Vagina (tissue), 2 donors: ENCODE measurements at regions not wholly inside any gene's neighbourhood (a gene's known extent, or its start where the extent isn't known, plus 50 kb on each side); places are given as distances from the start of the nearest gene placed in this dataset.

Experiments
- DNase-seq, 2 donors: peaks; one replicate each; pipeline ENCODE4 v3.0.0-alpha.2; 2017; ENCODE audit errors: extremely low spot score in 2 of 2
- H3K27ac ChIP-seq: fragments of 200-600 bp; sonication (generic); one replicate; pipeline ENCODE4 v1.5.1; 2019
- H3K27me3 ChIP-seq: fragments of 200-600 bp; sonication (generic); one replicate; pipeline ENCODE4 v1.5.1; 2019
- H3K36me3 ChIP-seq, 2 donors: fragments of 200-600 bp; sonication (generic); one replicate each; pipeline ENCODE4 v1.5.1; 2017 to 2019
- H3K4me1 ChIP-seq: fragments of 200-600 bp; sonication (generic); one replicate; pipeline ENCODE4 v1.5.1; 2019
- H3K4me3 ChIP-seq, 2 donors: fragments of 200-600 bp; sonication (generic); 1 replicate in 1 of 2; 2 replicates in 1 of 2; pipeline ENCODE4 v1.5.1; 2016 to 2019
- H3K9me3 ChIP-seq: fragments of 200-600 bp; sonication (generic); one replicate; pipeline ENCODE4 v1.5.1; 2019
- POLR2A ChIP-seq, 2 donors: fragments of 450-650 bp; IDR thresholded peaks; one replicate each; pipeline ENCODE4 v1.6.1; 2017; ENCODE audit warnings: antibody characterized with exemption in 2 of 2, mild to moderate bottlenecking in 2 of 2, moderate library complexity in 2 of 2
- POLR2AphosphoS5 ChIP-seq, 2 donors: sonication (generic); formaldehyde crosslinking; IDR thresholded peaks; one replicate each; pipeline ENCODE4 v1.9.0; 2017; ENCODE audit warnings: antibody characterized with exemption in 2 of 2, mild to moderate bottlenecking in 2 of 2, low read depth in 1 of 2; ENCODE audit not compliant: insufficient read depth in 1 of 2
- intact Hi-C: fragments of 100-400 bp; cut with DNase I; formaldehyde crosslinking; loops from one replicate; pipeline ENCODE4 v1.15.1; 2023
- TF ChIP-seq, protein P1 (sequence below), 3 experiments: fragments of 450-650 bp in 2 of 3; fragments of 200-600 bp in 1 of 3; sonication (generic) in 1 of 3; IDR thresholded peaks; one replicate each; pipeline ENCODE4 v1.5.1; 2017 to 2019; ENCODE audit warnings: antibody characterized with exemption in 3 of 3, mild to moderate bottlenecking in 2 of 3, moderate library complexity in 2 of 3

DNA sequence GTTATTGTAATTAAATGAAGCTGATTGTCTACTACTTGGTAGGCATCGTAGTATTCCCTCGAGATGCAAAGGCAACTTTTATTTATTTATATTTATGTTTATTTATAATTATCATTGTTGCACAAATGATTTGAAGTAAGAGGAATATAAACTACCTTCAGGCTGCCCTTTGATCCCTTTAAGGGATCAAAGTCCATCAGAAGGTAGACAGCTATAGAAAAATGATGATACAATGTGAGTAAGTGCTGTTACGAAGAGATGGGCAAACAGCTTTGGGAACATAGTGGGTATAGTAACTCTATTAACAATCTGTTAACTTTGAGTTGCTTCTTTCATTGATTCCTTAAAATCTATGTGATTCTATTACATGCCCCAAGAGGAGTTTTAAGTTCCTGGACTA is 512.8 kb upstream of the CITED2 start:
- Histone ChIP-seq H3K4me1 (no peaks in the 10 kb centered on the region), H3K36me3 (no peaks in the 10 kb centered on the region), H3K27ac (no peak overlapping the region), H3K9me3 (no peaks in the 10 kb centered on the region), H3K4me3 (no peak overlapping the region), H3K27me3 (no peaks in the 10 kb centered on the region)
- TF ChIP-seq, protein P1, sequence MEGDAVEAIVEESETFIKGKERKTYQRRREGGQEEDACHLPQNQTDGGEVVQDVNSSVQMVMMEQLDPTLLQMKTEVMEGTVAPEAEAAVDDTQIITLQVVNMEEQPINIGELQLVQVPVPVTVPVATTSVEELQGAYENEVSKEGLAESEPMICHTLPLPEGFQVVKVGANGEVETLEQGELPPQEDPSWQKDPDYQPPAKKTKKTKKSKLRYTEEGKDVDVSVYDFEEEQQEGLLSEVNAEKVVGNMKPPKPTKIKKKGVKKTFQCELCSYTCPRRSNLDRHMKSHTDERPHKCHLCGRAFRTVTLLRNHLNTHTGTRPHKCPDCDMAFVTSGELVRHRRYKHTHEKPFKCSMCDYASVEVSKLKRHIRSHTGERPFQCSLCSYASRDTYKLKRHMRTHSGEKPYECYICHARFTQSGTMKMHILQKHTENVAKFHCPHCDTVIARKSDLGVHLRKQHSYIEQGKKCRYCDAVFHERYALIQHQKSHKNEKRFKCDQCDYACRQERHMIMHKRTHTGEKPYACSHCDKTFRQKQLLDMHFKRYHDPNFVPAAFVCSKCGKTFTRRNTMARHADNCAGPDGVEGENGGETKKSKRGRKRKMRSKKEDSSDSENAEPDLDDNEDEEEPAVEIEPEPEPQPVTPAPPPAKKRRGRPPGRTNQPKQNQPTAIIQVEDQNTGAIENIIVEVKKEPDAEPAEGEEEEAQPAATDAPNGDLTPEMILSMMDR (IDR thresholded peaks at IDR 0.05): no peak
- no peak for TF ChIP-seq POLR2A (IDR thresholded peaks at IDR 0.05)
- TF ChIP-seq POLR2AphosphoS5 (IDR thresholded peaks at IDR 0.05; ENCODE audit: insufficient read depth in 1 of 2, low read depth in 1 of 2): no peak
- intact Hi-C loops: no loop called here
- no peak for DNase-seq

DNA sequence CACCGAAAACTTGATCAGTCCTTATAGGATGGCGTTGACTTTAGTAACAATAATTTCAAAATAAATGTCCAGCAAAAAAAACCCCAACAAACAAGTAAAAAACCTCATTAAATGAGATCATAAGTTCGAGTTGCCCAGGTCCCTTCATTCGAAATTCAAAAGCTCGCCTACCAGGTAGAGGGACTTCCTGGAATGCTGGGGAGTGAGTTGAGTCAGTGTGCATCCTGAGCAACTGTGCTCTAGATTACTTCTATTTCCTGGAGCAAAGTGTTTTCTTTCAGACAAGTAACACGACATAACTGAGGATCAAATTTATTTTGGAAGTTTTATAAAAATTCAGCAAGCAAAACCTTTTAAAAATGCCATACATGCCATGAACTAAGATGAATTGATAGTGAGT is 511.9 kb upstream of the CITED2 start:
- intact Hi-C loops: no loop called here
- no peaks in the 10 kb centered on the region for H3K4me1 ChIP-seq
- no peak overlapping the region for H3K4me3 ChIP-seq
- no peak overlapping the region for H3K27ac ChIP-seq
- no peak for DNase-seq
- H3K9me3 ChIP-seq: no peaks in the 10 kb centered on the region
- H3K36me3 ChIP-seq: no peaks in the 10 kb centered on the region
- TF ChIP-seq, protein P1 (IDR thresholded peaks at IDR 0.05): no peak
- TF ChIP-seq POLR2AphosphoS5 (IDR thresholded peaks at IDR 0.05; ENCODE audit: insufficient read depth in 1 of 2, low read depth in 1 of 2) (no peak), POLR2A (IDR thresholded peaks at IDR 0.05) (no peak)
- no peaks in the 10 kb centered on the region for H3K27me3 ChIP-seq

DNA sequence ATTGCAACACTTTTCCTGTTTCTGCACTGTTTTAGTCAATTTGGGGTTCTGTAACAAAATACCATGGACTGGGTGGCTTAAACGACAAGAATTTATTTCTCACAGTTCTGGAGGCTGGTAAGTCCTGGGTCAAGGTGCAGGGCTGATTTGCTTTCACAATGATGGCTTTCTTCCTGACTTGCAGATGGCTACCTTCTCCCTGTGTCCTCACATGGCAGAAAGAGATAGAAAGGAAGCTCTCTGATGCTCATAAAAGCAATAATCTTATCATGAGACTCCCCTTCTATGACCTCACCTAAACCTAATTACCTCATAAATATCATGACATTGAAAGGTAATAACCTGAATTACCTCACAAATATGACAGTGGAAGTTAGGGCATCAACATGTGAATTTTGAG is 511.5 kb upstream of the CITED2 start:
- Histone ChIP-seq H3K9me3 (no peaks in the 10 kb centered on the region), H3K27me3 (no peaks in the 10 kb centered on the region), H3K4me3 (no peak overlapping the region), H3K27ac (no peak overlapping the region), H3K4me1 (no peaks in the 10 kb centered on the region), H3K36me3 (no peaks in the 10 kb centered on the region)
- intact Hi-C loops: no loop called here
- TF ChIP-seq POLR2AphosphoS5 (IDR thresholded peaks at IDR 0.05; ENCODE audit: insufficient read depth in 1 of 2, low read depth in 1 of 2) (no peak), POLR2A (IDR thresholded peaks at IDR 0.05) (no peak)
- DNase-seq: no peak

DNA sequence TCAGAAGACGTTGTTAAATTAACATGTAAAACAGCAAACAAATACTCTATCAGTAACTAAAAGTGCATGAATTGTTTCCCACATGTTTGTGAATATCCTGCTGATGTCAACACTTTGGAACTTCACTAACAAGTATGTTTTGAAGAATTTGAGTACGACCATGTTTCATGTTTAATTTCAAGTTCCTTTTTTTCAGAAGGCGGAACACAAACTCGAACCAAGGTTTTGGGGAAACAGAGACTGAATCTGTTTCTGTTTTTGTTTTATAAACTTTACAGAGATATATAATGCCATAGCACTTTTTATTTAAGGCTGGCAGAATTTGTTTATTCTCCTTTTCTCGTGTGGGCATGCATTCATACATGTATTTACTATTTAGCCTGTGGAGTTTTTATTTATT is 509.3 kb upstream of the CITED2 start:
- Histone ChIP-seq H3K27me3 (no peaks in the 10 kb centered on the region), H3K4me1 (no peaks in the 10 kb centered on the region), H3K27ac (no peak overlapping the region), H3K9me3 (no peaks in the 10 kb centered on the region), H3K4me3 (no peak overlapping the region), H3K36me3 (no peaks in the 10 kb centered on the region)
- no peak for TF ChIP-seq POLR2A (IDR thresholded peaks at IDR 0.05)
- no peak for TF ChIP-seq POLR2AphosphoS5 (IDR thresholded peaks at IDR 0.05; ENCODE audit: insufficient read depth in 1 of 2, low read depth in 1 of 2)
- TF ChIP-seq, protein P1 (IDR thresholded peaks at IDR 0.05): no peak
- no peak for DNase-seq
- intact Hi-C loops: no loop called here

DNA sequence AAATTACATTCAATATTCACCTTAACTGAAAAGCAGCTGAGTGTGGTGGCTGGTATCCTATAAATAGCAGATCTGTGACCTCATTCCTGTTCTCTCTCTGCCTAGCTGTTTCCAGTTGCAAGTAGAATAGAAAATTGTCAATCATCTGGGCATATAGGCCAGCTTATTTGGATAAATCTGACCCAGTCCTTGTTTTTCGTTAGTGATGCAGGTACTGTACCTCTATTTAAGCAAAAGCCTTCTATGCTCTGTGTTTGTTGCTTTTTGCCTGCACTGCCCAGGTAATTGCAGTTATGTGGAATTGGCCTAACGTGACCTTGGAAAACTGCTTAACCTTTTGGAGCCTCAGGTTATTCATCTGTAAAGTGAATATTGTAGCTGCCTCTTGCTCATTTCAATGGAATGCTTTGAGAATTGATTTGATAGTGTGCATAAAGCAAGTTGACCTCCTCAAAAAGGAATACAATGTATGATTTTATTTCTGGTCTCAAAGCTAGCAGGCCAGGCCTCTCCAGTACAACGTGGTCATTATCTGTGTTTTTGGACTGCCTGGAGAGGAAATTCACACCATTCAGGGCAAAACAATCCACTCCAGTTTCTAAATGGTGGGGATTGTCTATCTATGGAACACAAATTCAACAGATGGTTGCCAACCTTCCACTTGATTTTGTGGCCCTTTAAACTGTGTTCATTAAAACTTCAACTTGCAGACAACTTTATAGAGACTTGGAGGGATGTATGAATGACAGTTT is 508.7 kb upstream of the CITED2 start:
- Histone ChIP-seq H3K4me1 (no peaks in the 10 kb centered on the region), H3K27ac (no peak overlapping the region), H3K4me3 (no peak overlapping the region), H3K36me3 (no peaks in the 10 kb centered on the region), H3K9me3 (no peaks in the 10 kb centered on the region), H3K27me3 (no peaks in the 10 kb centered on the region)
- no peak for DNase-seq
- TF ChIP-seq POLR2A (IDR thresholded peaks at IDR 0.05): no peak
- TF ChIP-seq, protein P1 (IDR thresholded peaks at IDR 0.05): no peak
- no peak for TF ChIP-seq POLR2AphosphoS5 (IDR thresholded peaks at IDR 0.05; ENCODE audit: insufficient read depth in 1 of 2, low read depth in 1 of 2)
- intact Hi-C loops: no loop called here
